Trophoblast cell (in vitro differentiated cells and primary cell): ENCODE measurements at regions not wholly inside any gene's neighbourhood (a gene's known extent, or its start where the extent isn't known, plus 50 kb on each side); places are given as distances from the start of the nearest gene placed in this dataset.

Experiments used
- DNase-seq, 2 donors: peaks; one replicate each; pipeline ENCODE4 v3.0.0-alpha.2; 2016
- H2AFZ ChIP-seq: 2 replicates; pipeline ENCODE4 v1.6.1; 2013; ENCODE audit warnings: low read length, moderate library complexity, mild to moderate bottlenecking; ENCODE audit not compliant: insufficient read depth, poor library complexity
- H2AK5ac ChIP-seq: 2 replicates; pipeline ENCODE4 v1.6.1; 2013; ENCODE audit warnings: mild to moderate bottlenecking, low read length
- H2BK120ac ChIP-seq: 2 replicates; pipeline ENCODE4 v1.6.1; 2013; ENCODE audit warnings: low read length, mild to moderate bottlenecking, moderate library complexity; ENCODE audit not compliant: insufficient read depth, poor library complexity
- H2BK12ac ChIP-seq: 2 replicates; pipeline ENCODE4 v1.6.1; 2013; ENCODE audit warnings: mild to moderate bottlenecking, low read length, moderate library complexity
- H2BK5ac ChIP-seq: 2 replicates; pipeline ENCODE4 v1.6.1; 2013; ENCODE audit warnings: low read length, low read depth, moderate library complexity, mild to moderate bottlenecking; ENCODE audit not compliant: poor library complexity
- H3K14ac ChIP-seq: 2 replicates; pipeline ENCODE4 v1.6.1; 2013; ENCODE audit warnings: mild to moderate bottlenecking, low read length
- H3K18ac ChIP-seq: 2 replicates; pipeline ENCODE4 v1.6.1; 2013; ENCODE audit warnings: mild to moderate bottlenecking, low read length
- H3K23ac ChIP-seq: 2 replicates; pipeline ENCODE4 v1.6.1; 2013; ENCODE audit warnings: low read length
- H3K27ac ChIP-seq: 2 replicates; pipeline ENCODE4 v1.5.1; 2013; ENCODE audit warnings: low read depth, mild to moderate bottlenecking, inconsistent platforms, low read length, moderate library complexity
- H3K27me3 ChIP-seq: 2 replicates; pipeline ENCODE4 v1.6.1; 2013; ENCODE audit warnings: inconsistent platforms, mild to moderate bottlenecking, low read length, moderate library complexity; ENCODE audit not compliant: insufficient read depth
- H3K36me3 ChIP-seq, 2 experiments: 1 replicate in 1 of 2; 2 replicates in 1 of 2; pipeline ENCODE4 v1.6.1; 2013; ENCODE audit warnings: low read length in 2 of 2, mild to moderate bottlenecking in 2 of 2, moderate library complexity in 1 of 2; ENCODE audit not compliant: insufficient read depth in 2 of 2, control insufficient read depth in 1 of 2
- H3K4ac ChIP-seq: 2 replicates; pipeline ENCODE4 v1.6.1; 2013; ENCODE audit warnings: low read depth, mild to moderate bottlenecking, low read length, moderate library complexity
- H3K4me1 ChIP-seq, 2 experiments: 1 replicate in 1 of 2; 2 replicates in 1 of 2; pipeline ENCODE4 v1.6.1; 2013; ENCODE audit warnings: low read length in 2 of 2, mild to moderate bottlenecking in 2 of 2, moderate library complexity in 1 of 2; ENCODE audit not compliant: insufficient read depth in 2 of 2, control insufficient read depth in 1 of 2
- H3K4me2 ChIP-seq: 2 replicates; pipeline ENCODE4 v1.6.1; 2013; ENCODE audit warnings: inconsistent platforms, mild to moderate bottlenecking, low read length, moderate library complexity
- H3K4me3 ChIP-seq: 2 replicates; pipeline ENCODE4 v1.5.1; 2013; ENCODE audit warnings: mild to moderate bottlenecking, low read depth, low read length, inconsistent platforms
- H3K79me1 ChIP-seq: one replicate; pipeline ENCODE4 v1.6.1; 2013; ENCODE audit warnings: low read length
- H3K79me2 ChIP-seq: 2 replicates; pipeline ENCODE4 v1.6.1; 2013; ENCODE audit warnings: low read length, mild to moderate bottlenecking; ENCODE audit not compliant: control insufficient read depth, insufficient read depth, poor library complexity
- H3K9ac ChIP-seq: 2 replicates; pipeline ENCODE4 v1.6.1; 2013; ENCODE audit warnings: mild to moderate bottlenecking, low read length
- H3K9me3 ChIP-seq: 2 replicates; pipeline ENCODE4 v1.6.1; 2013; ENCODE audit warnings: low read depth, mild to moderate bottlenecking, control low read depth, inconsistent platforms, low read length; ENCODE audit not compliant: insufficient read depth
- H4K12ac ChIP-seq: 2 replicates; pipeline ENCODE4 v1.6.1; 2013; ENCODE audit warnings: low read depth, mild to moderate bottlenecking, low read length, moderate library complexity
- H4K8ac ChIP-seq: 2 replicates; pipeline ENCODE4 v1.6.1; 2013; ENCODE audit warnings: low read depth, mild to moderate bottlenecking, low read length, moderate library complexity
- H4K91ac ChIP-seq: one replicate; pipeline ENCODE4 v1.6.1; 2013; ENCODE audit warnings: low read depth, mild to moderate bottlenecking, low read length, moderate library complexity
- WGBS: extraction: QIAGEN DNeasy Blood & Tissue Kit; methylation state at CpG from one replicate; pipeline ENCODE4 v1.1.7; 2013; ENCODE audit warnings: missing lambda C conversion rate; ENCODE audit not compliant: insufficient read length, insufficient coverage; ENCODE audit errors: extremely low coverage; 5-methylcytosine and 5-hydroxymethylcytosine counted together

DNA sequence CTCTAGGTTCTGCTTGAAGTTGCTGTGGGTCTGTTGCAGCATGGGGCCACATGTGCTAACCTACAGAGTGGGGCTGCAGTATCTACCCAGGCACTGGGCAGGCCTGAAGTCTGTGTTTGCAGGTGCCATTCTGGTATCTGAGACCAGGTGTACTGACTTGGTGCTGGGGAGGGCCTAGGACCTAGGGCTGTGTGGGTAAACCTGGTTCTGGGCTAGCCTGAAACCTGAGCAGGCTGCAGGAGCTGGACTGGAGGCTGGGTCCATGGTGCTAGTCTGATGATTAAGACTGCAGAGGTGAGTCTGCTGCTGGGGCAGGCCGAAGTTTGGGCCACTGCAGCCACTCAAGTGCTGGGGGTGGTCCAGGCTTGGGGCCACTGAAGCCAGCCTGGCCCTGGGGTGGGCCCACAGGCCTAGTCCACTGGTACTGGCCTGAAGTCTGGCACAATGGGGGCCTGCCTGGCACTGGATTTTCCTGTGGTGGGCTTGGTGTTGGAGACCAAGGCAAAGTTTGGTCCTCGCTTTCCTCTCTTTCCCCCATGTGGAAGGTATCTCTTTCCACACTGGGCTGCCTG lies 310.6 kb downstream of the NDFIP2 start:
- Histone ChIP-seq H3K79me1 (peaks cover 2% of the 10 kb centered on the region), H3K27ac (no peak overlapping the region), H3K4me3 (no peak overlapping the region), H3K27me3 (no peaks in the 10 kb centered on the region), H3K79me2 (no peaks in the 10 kb centered on the region), H3K18ac (no peak overlapping the region), H3K9ac (no peak overlapping the region), H2BK5ac (no peak overlapping the region), H4K12ac (no peak overlapping the region), H3K4ac (no peak overlapping the region), H3K23ac (no peak overlapping the region), H2BK120ac (no peak overlapping the region), H3K4me2 (no peak overlapping the region), H3K9me3 (no peaks in the 10 kb centered on the region), H3K36me3 (no peaks in the 10 kb centered on the region), H4K91ac (no peak overlapping the region), H3K14ac (no peak overlapping the region), H2AFZ (no peak overlapping the region), H4K8ac (no peak overlapping the region), H2BK12ac (no peak overlapping the region), H3K4me1 (peaks cover 0 to 2% of the 10 kb centered on the region in 2 experiments), H2AK5ac (no peak overlapping the region)
- WGBS = no CpG with 5 or more reads among the region's 2 CpGs
- DNase-seq = no peak

DNA sequence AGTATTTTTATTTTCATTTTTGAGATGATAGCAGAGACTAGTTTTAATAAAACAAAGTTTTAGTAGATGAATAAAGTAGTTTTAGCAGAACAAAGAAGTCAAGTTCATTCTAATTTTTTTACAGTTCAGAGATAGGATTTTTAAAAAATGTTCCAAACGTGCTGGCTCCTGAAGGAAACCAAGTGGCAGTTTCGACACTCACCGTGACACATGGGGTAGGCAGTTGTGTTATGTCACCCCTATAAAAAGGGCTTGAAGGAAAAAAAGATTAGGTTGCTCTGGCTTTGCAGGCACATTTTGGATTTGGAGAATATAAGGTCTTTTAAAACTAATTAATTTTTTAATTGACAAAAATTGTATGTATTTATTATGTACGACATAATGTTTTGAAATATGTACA lies 305.2 kb downstream of the NDFIP2 start:
- Histone ChIP-seq H3K4me2 (no peak overlapping the region), H3K4ac (no peak overlapping the region), H4K12ac (no peak overlapping the region), H3K79me1 (peaks cover 2% of the 10 kb centered on the region), H3K23ac (no peak overlapping the region), H2AFZ (no peak overlapping the region), H3K9me3 (no peaks in the 10 kb centered on the region), H3K14ac (no peak overlapping the region), H3K27me3 (no peaks in the 10 kb centered on the region), H3K79me2 (no peaks in the 10 kb centered on the region), H2AK5ac (no peak overlapping the region), H4K91ac (no peak overlapping the region), H2BK120ac (no peak overlapping the region), H3K27ac (no peak overlapping the region), H3K4me3 (no peak overlapping the region), H2BK5ac (no peak overlapping the region), H3K9ac (no peak overlapping the region), H3K36me3 (no peaks in the 10 kb centered on the region), H3K4me1 (peaks cover 2 to 3% of the 10 kb centered on the region in 2 experiments), H3K18ac (no peak overlapping the region), H4K8ac (no peak overlapping the region), H2BK12ac (no peak overlapping the region)
- DNase-seq = peak; percentile 56 to 73
- WGBS = no CpG with 5 or more reads among the region's 4 CpGs

DNA sequence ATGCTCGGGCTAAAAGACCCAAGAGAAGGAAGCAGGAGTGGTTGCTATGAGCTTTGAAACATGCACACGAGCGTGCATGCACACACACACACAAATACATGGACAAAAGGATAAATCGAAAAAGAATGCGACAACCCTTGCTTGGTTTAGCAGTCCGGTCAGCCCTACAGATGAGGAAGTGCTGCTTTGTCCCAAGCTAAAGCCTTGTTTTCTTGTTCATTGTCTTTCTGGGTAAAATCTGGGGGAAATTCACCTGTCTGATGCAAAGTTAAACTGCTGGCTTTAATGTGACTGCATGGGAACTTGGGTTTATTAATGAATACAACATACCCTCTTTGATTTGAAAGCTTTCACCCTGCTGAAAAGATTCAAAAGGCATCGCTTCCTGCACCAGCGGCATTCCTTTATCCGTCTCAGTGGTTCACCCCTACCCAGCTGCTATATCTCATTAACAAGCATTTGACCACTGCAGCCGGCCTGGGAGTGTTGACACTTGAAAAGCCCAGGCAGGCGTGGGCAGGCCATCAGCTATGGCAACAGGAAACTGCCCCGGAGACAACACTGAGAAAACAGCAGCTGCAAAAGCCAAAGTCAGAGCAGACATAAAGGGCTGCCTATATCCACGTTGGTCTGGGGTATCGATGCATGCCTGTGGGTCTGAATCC lies 301.7 kb downstream of the NDFIP2 start:
- Histone ChIP-seq H3K4me1 (peaks cover 2 to 3% of the 10 kb centered on the region in 2 experiments), H3K4me2 (peak overlapping the region; percentile 33), H2BK12ac (no peak overlapping the region), H3K79me2 (no peaks in the 10 kb centered on the region), H3K18ac (no peak overlapping the region), H3K9me3 (no peaks in the 10 kb centered on the region), H3K4ac (no peak overlapping the region), H3K4me3 (no peak overlapping the region), H3K27ac (peak overlapping the region; percentile 43), H3K9ac (no peak overlapping the region), H2AFZ (no peak overlapping the region), H3K27me3 (no peaks in the 10 kb centered on the region), H4K8ac (no peak overlapping the region), H3K14ac (no peak overlapping the region), H4K91ac (peak overlapping the region; percentile 19), H2BK120ac (no peak overlapping the region), H3K79me1 (peaks cover 4% of the 10 kb centered on the region), H2AK5ac (no peak overlapping the region), H3K36me3 (no peaks in the 10 kb centered on the region), H4K12ac (no peak overlapping the region), H2BK5ac (no peak overlapping the region), H3K23ac (no peak overlapping the region)
- WGBS = no CpG with 5 or more reads among the region's 14 CpGs
- DNase-seq = no peak

DNA sequence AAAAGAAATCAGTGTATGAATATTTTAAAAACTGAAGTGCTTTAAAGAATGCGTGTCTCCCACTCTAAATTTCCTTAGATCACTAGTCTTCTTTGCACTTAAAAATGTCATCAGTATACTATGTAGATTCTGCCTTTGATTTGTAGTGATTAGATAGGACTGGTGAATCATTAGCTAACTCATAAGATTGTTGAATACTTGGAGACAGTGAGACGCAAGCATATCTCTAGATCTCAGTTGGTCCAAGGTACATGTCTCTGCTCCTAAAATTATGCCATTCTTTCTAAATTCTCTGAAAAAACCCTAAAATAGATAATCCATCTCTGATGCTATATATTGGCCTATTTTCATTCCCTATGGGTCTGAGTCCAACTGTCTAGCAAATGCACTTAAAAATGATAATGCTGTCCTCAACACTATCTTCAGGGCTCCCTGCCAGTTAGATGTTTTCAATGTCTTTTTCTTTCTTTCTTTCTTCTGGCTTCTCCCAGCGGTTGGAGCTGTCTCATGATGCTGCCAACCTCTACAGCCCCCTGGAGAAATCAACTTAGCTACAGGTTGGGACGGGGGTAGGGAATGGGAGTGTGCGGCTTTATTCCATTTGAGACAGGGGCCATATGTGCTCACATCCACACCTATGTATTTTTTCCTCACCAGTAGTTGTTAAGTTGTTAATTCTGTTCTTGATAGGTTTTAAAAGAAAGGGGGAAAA lies 301.0 kb downstream of the NDFIP2 start:
- Histone ChIP-seq H3K79me1 (peaks cover 4% of the 10 kb centered on the region), H3K4ac (no peak overlapping the region), H4K8ac (no peak overlapping the region), H3K14ac (no peak overlapping the region), H3K18ac (no peak overlapping the region), H2BK12ac (no peak overlapping the region), H4K91ac (peak overlapping the region; percentile 19), H4K12ac (no peak overlapping the region), H3K36me3 (no peaks in the 10 kb centered on the region), H3K79me2 (no peaks in the 10 kb centered on the region), H3K9me3 (no peaks in the 10 kb centered on the region), H3K23ac (no peak overlapping the region), H3K27me3 (no peaks in the 10 kb centered on the region), H3K27ac (peak overlapping the region; percentile 43), H2AK5ac (no peak overlapping the region), H3K4me2 (peak overlapping the region; percentile 33), H3K4me1 (peaks cover 2 to 3% of the 10 kb centered on the region in 2 experiments), H2BK120ac (no peak overlapping the region), H2AFZ (no peak overlapping the region), H3K9ac (no peak overlapping the region), H2BK5ac (no peak overlapping the region), H3K4me3 (no peak overlapping the region)
- WGBS = no CpG with 5 or more reads among the region's 5 CpGs
- peak; percentile 33 to 73 for DNase-seq
